WTC11 (cell line): ENCODE measurements at regions not wholly inside any gene's neighbourhood (a gene's known extent, or its start where the extent isn't known, plus 50 kb on each side); places are given as distances from the start of the nearest gene placed in this dataset.

ENCODE experiments used
- MAX ChIP-seq: sonication (generic); formaldehyde crosslinking; IDR thresholded peaks from 2 replicates; pipeline ENCODE4 v1.8.0; 2022; ENCODE audit warnings: mild to moderate bottlenecking, missing genetic modification reagents
- PRRX2 ChIP-seq: fragments of 250-450 bp; sonication (Bioruptor Pico); IDR thresholded peaks from 2 replicates; pipeline ENCODE4 v1.8.0; 2021; ENCODE audit warnings: mild to moderate bottlenecking
- RELA ChIP-seq: sonication (generic); formaldehyde crosslinking; IDR thresholded peaks from 2 replicates; pipeline ENCODE4 v1.8.1; 2022; ENCODE audit warnings: missing genetic modification reagents, mild to moderate bottlenecking, borderline replicate concordance
- TEAD4 ChIP-seq: sonication (generic); formaldehyde crosslinking; IDR thresholded peaks from 2 replicates; pipeline ENCODE4 v1.8.0; 2022; ENCODE audit warnings: mild to moderate bottlenecking, missing genetic modification reagents
- USF2 ChIP-seq: sonication (generic); formaldehyde crosslinking; IDR thresholded peaks from 2 replicates; pipeline ENCODE4 v1.8.1; 2023; ENCODE audit warnings: mild to moderate bottlenecking, missing genetic modification reagents, moderate library complexity
- TF ChIP-seq, protein P1 (sequence below): sonication (generic); formaldehyde crosslinking; IDR thresholded peaks from 2 replicates; pipeline ENCODE4 v1.8.1; 2022; ENCODE audit warnings: low read depth, mild to moderate bottlenecking, moderate library complexity, missing genetic modification reagents, borderline replicate concordance
- TF ChIP-seq, protein P2 (sequence below): fragments of 200-600 bp; IDR thresholded peaks from 2 replicates; pipeline ENCODE4 v1.8.0; 2022; ENCODE audit warnings: antibody characterized with exemption
- TF ChIP-seq, protein P3 (sequence below): sonication (generic); formaldehyde crosslinking; IDR thresholded peaks from 2 replicates; pipeline ENCODE4 v1.8.1; 2022; ENCODE audit warnings: missing genetic modification reagents, borderline replicate concordance

DNA sequence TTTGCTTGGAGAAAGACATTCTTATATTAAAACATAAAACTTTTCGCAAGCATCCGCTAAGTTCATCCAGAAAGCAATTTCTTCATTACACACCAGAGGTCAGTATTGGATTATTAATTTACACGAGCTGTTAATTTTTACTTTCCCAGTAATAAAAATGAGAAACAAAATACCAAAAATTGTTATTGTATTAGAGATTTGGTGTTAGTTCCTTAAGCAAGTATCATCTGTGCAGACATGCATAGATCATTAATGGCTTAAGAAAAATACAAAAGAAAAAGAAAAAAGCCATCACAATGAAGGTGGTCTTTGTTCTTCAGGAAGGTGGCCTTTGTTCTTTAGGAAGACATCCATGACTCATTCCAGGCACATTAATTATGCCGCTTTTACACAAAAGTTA, 53.6 kb upstream of the HNMT start:
- TF ChIP-seq, protein P1, sequence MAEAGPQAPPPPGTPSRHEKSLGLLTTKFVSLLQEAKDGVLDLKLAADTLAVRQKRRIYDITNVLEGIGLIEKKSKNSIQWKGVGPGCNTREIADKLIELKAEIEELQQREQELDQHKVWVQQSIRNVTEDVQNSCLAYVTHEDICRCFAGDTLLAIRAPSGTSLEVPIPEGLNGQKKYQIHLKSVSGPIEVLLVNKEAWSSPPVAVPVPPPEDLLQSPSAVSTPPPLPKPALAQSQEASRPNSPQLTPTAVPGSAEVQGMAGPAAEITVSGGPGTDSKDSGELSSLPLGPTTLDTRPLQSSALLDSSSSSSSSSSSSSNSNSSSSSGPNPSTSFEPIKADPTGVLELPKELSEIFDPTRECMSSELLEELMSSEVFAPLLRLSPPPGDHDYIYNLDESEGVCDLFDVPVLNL (CRISPR knock-in tag): no peak
- TF ChIP-seq, protein P2, sequence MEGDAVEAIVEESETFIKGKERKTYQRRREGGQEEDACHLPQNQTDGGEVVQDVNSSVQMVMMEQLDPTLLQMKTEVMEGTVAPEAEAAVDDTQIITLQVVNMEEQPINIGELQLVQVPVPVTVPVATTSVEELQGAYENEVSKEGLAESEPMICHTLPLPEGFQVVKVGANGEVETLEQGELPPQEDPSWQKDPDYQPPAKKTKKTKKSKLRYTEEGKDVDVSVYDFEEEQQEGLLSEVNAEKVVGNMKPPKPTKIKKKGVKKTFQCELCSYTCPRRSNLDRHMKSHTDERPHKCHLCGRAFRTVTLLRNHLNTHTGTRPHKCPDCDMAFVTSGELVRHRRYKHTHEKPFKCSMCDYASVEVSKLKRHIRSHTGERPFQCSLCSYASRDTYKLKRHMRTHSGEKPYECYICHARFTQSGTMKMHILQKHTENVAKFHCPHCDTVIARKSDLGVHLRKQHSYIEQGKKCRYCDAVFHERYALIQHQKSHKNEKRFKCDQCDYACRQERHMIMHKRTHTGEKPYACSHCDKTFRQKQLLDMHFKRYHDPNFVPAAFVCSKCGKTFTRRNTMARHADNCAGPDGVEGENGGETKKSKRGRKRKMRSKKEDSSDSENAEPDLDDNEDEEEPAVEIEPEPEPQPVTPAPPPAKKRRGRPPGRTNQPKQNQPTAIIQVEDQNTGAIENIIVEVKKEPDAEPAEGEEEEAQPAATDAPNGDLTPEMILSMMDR: 0 out of 2 replicates have a peak, but pooled peaks have one; percentile 17
- no peak for TF ChIP-seq RELA
- TF ChIP-seq TEAD4: no peak
- TF ChIP-seq MAX (CRISPR knock-in tag): no peak
- TF ChIP-seq, protein P3, sequence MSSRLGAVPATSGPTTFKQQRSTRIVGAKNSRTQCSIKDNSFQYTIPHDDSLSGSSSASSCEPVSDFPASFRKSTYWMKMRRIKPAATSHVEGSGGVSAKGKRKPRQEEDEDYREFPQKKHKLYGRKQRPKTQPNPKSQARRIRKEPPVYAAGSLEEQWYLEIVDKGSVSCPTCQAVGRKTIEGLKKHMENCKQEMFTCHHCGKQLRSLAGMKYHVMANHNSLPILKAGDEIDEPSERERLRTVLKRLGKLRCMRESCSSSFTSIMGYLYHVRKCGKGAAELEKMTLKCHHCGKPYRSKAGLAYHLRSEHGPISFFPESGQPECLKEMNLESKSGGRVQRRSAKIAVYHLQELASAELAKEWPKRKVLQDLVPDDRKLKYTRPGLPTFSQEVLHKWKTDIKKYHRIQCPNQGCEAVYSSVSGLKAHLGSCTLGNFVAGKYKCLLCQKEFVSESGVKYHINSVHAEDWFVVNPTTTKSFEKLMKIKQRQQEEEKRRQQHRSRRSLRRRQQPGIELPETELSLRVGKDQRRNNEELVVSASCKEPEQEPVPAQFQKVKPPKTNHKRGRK (CRISPR knock-in tag): no peak
- TF ChIP-seq PRRX2 (CRISPR knock-in tag): no peak
- TF ChIP-seq USF2 (CRISPR knock-in tag): no peak
